GM18867 (cell line): ENCODE measurements at regions not wholly inside any gene's neighbourhood (a gene's known extent, or its start where the extent isn't known, plus 50 kb on each side); places are given as distances from the start of the nearest gene placed in this dataset.
"Not testable (repeated sequence)": the region's sequence is repeated elsewhere in the genome, so short reads cannot be mapped to it uniquely, and the experiment has no call there.

Experiments
- ATAC-seq: cut with Tn5 transposase; IDR thresholded peaks from one replicate; pipeline ENCODE4 v1.9.1; 2021; ENCODE audit warnings: mild to moderate bottlenecking, moderate library complexity; ENCODE audit not compliant: unreplicated experiment

GRCh38 chr5:60490597-60491166 lies 209.3 kb downstream of the DEPDC1B start:
- ATAC-seq, result no peak

GRCh38 chr5:60489856-60490255 lies 210.1 kb downstream of the DEPDC1B start:
- no peak for ATAC-seq

GRCh38 chr5:60489377-60489776 lies 210.6 kb downstream of the DEPDC1B start:
- no peak for ATAC-seq

- ATAC-seq, result no peak
These were observed 211.4 kb downstream of the DEPDC1B start for GRCh38 chr5:60488466-60489130.

- ATAC-seq, result no peak
These were observed 212.0 kb downstream of the DEPDC1B start for GRCh38 chr5:60487885-60488442.

- ATAC-seq, result no peak
These were observed 212.5 kb downstream of the DEPDC1B start for GRCh38 chr5:60487476-60487875.

- ATAC-seq, result no peak
These were observed 214.6 kb downstream of the DEPDC1B start for GRCh38 chr5:60485361-60485760.

GRCh38 chr5:60483050-60483449 lies 216.9 kb downstream of the DEPDC1B start:
- ATAC-seq, result no peak

- ATAC-seq, result no peak
These were observed 217.7 kb downstream of the DEPDC1B start for GRCh38 chr5:60482301-60482700.

GRCh38 chr5:60479542-60479941 lies 220.4 kb downstream of the DEPDC1B start:
- ATAC-seq, result no peak

- no peak for ATAC-seq
These were observed 222.1 kb downstream of the DEPDC1B start for GRCh38 chr5:60477849-60478248.

- ATAC-seq, result no peak
These were observed 226.3 kb downstream of the DEPDC1B start for GRCh38 chr5:60473654-60474053.

- not testable (repeated sequence) for ATAC-seq
These were observed 226.9 kb downstream of the DEPDC1B start for GRCh38 chr5:60473027-60473426.

GRCh38 chr5:60470881-60471280 lies 229.1 kb downstream of the DEPDC1B start:
- no peak for ATAC-seq

- ATAC-seq, result no peak
These were observed 230.7 kb downstream of the DEPDC1B start for GRCh38 chr5:60469286-60469685.

GRCh38 chr5:60463179-60463868 lies 236.6 kb downstream of the DEPDC1B start:
- ATAC-seq, result no peak

GRCh38 chr5:60458666-60459065 lies 241.3 kb downstream of the DEPDC1B start:
- no peak for ATAC-seq

GRCh38 chr5:60457233-60457632 lies 242.7 kb downstream of the DEPDC1B start:
- ATAC-seq, result no peak

- ATAC-seq, result no peak
These were observed 244.4 kb downstream of the DEPDC1B start for GRCh38 chr5:60455589-60455988.

- ATAC-seq, result not testable (repeated sequence)
These were observed 245.7 kb downstream of the DEPDC1B start for GRCh38 chr5:60454277-60454676.

- ATAC-seq, result no peak
These were observed 246.6 kb downstream of the DEPDC1B start for GRCh38 chr5:60453186-60453976.
